ENCODE measurements at regions not wholly inside any gene's neighbourhood (a gene's known extent, or its start where the extent isn't known, plus 50 kb on each side); places are given as distances from the start of the nearest gene placed in this dataset.

DNA sequence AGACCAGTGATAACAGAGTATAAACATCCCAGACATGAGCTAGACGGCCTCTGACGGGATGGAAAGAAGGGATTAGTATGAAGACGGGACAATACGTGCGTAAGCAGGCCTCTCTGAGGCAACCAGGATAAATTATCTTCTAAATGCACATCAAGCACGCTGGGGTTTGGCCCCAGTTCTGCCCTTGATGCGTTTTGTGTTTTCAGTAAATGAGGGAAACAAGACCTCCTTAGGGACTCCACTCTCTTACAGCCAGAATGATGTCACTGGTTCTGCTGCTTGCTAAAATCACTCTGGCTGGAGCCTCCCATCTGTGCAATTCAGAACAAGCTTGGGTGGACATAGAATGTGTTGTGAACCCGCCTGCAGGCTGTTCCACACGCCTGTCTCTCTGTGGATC is 156.0 kb upstream of the MCTP2 start:
- no peak overlapping the region for H3K27ac ChIP-seq
- TF ChIP-seq, protein P1, sequence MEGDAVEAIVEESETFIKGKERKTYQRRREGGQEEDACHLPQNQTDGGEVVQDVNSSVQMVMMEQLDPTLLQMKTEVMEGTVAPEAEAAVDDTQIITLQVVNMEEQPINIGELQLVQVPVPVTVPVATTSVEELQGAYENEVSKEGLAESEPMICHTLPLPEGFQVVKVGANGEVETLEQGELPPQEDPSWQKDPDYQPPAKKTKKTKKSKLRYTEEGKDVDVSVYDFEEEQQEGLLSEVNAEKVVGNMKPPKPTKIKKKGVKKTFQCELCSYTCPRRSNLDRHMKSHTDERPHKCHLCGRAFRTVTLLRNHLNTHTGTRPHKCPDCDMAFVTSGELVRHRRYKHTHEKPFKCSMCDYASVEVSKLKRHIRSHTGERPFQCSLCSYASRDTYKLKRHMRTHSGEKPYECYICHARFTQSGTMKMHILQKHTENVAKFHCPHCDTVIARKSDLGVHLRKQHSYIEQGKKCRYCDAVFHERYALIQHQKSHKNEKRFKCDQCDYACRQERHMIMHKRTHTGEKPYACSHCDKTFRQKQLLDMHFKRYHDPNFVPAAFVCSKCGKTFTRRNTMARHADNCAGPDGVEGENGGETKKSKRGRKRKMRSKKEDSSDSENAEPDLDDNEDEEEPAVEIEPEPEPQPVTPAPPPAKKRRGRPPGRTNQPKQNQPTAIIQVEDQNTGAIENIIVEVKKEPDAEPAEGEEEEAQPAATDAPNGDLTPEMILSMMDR (conservative IDR thresholded peaks at IDR 0.05), result no peak
- no peak for TF ChIP-seq ZFX (IDR thresholded peaks at IDR 0.05)

DNA sequence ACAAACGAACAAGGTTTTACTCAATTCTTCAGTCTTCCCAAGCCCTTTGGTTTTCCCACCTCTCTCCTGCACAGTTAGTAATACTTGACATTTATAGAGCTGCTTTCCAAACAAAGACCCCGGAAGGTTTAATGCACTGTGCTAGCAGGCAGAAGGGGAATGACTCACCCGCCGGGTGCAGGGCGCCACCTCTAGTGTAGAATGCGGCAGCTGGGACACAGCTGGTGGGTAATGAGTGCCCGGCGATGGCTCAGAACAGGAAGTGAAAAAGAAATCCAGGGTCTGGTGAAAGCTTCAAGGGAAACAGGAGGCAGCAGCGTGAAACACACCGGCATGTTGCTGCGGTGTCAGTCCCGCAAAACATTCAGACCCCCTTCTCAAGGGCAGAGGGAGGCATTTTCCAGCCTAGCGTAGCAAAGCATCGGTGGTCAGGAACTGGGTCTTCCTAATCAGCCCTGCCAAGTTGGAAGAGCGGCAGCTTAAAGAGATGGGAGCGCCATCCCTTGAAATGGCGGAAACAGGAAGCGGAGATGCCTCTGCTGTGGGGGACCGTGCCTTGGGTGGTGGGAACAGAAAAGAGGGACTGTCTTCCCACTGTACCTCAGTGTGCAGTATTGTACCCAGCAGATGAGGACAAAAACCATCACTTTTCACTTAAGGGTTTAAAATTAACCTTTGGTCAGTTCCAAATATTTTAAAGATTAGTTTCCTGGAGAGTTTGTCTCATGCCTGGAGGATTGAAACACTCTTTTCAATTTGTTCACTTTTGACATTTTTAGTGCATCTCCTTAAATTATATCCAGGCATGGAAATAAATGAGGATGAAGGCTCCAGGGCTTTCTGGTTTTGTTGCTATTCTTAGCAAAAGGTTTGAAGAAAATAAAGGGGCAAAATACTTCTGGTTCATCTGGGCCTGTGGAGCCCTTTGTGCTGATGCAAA is 160.7 kb upstream of the MCTP2 start:
- TF ChIP-seq, protein P1 (conservative IDR thresholded peaks at IDR 0.05), result no peak
- no peak for TF ChIP-seq ZFX (IDR thresholded peaks at IDR 0.05)
- H3K27ac ChIP-seq, result no peak overlapping the region

DNA sequence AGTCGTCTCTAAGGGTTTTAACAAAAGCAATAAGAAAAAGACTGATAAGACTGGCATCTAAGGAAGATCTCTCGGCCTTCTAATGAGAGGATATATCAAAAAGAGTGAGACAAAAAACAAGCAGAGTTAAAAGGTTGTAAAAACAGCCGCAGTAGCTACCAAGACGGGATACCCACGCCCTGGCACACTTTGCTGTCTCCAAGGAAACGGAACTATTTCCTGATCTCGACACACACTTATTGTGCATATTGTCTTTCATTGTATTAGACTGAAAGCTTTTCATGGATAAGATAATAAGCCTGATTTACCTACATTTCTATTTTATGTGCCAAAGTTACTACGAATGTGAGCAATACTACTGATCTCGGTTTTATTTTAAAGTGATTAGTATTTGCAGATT is 161.5 kb upstream of the MCTP2 start:
- no peak for TF ChIP-seq ZFX (IDR thresholded peaks at IDR 0.05)
- TF ChIP-seq, protein P1 (conservative IDR thresholded peaks at IDR 0.05), result no peak

DNA sequence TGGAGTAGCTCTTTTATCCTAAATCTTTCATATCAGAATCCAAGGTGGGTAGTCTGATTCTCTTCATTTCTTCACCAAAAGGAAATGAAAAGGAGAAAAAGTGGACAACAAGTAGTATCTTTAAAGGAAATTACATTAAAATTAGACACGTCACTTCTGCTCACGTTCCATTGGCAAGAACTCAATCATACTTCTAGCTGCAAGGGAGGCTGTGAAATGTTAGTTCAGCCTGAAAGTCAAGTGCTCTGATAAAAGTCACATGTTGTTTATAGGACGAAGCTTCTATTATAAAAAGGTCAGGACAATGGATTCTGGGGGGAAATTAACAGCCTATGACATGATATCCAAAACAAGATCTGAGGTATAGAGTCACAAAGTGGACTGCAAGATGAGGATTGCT is 164.6 kb upstream of the MCTP2 start:
- no peak for TF ChIP-seq ZFX (IDR thresholded peaks at IDR 0.05)
- TF ChIP-seq, protein P1 (conservative IDR thresholded peaks at IDR 0.05), result no peak
- H3K27ac ChIP-seq, result no peak overlapping the region

More for the DNA sequence above, 161.5 kb upstream of the MCTP2 start:
- no peak overlapping the region for H3K27ac ChIP-seq

DNA sequence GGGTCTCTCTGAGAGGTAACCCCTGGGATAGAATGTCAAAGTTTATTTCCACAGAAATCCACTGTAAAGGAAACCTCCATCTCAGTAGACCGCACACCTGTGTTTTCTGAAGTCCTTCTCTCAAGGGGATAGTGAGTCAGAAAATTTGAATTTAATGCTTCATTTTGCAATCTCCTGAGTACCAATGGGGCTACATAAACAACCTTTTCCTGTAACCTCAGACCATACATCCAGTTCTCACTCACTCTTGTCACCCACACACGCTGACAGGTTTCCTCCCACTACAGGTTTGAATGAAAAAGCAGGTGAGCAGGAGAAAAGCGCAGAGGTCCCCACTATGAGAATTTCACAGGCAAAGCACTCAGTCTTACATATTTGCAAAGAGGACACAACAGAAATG is 165.3 kb upstream of the MCTP2 start:
- H3K27ac ChIP-seq, result no peak overlapping the region
- TF ChIP-seq, protein P1 (conservative IDR thresholded peaks at IDR 0.05), result no peak
- TF ChIP-seq ZFX (IDR thresholded peaks at IDR 0.05), result no peak

DNA sequence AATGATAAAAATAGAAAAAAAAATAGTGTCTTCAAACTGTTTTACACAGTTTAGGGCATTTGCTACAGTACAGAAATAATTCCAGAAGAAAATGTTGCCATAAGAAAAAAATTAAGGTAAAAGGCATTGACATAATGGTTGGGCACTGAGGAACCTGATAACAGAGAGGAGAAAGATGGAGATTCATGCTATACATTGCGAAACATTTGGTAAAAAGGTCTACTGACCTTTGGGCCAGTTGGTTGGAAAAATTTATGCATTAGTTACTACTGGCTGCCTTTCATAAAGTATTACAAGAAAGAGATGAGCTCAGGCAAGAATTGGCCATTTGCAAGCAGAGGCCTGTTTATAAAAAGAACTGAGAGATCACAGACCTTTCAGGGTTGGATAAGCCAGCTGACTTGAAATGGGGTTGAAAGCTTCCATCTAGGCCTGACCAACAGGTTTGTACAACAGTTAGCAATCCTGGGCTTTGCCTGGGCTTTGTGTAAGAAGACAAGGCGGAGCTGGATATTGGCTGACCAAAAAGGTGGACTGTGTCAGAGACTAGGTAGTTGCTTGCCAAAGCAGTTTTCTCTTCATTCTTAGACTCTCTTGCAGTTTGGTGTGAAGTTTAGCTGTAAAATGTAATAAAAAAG is 166.6 kb upstream of the MCTP2 start:
- TF ChIP-seq ZFX (IDR thresholded peaks at IDR 0.05), result no peak
- TF ChIP-seq, protein P1 (conservative IDR thresholded peaks at IDR 0.05), result no peak

DNA sequence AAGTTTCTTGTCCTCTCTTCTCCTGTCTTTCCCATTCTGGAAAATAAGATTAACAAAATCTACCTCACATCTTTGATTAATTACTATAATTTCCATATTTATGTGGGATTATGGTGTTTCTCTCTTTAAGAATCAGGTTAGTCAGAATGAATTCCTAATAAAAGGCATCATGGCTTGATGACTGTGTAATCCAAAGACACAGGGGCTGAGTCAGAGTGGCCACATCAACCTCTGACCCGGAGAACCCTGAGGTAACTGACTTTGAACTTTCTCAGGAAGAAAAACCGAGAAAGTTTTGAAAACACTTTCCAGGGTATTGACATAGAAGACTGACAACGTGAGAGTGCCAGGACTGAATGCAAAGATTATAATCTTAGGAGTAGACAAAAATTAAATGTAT is 170.3 kb upstream of the MCTP2 start:
- H3K27ac ChIP-seq, result no peak overlapping the region
- TF ChIP-seq, protein P1 (conservative IDR thresholded peaks at IDR 0.05), result no peak
- TF ChIP-seq ZFX (IDR thresholded peaks at IDR 0.05), result no peak

More for the DNA sequence above, 166.6 kb upstream of the MCTP2 start:
- H3K27ac ChIP-seq, result no peak overlapping the region

Measured in C4-2B (cell line).